ENCODE measurements at regions not wholly inside any gene's neighbourhood (a gene's known extent, or its start where the extent isn't known, plus 50 kb on each side); places are given as distances from the start of the nearest gene placed in this dataset.
"Not testable (repeated sequence)": the region's sequence is repeated elsewhere in the genome, so short reads cannot be mapped to it uniquely, and the experiment has no call there.

- H3K27ac Mint-ChIP-seq, result no peak overlapping the region
- H3K4me3 Mint-ChIP-seq, result no peak overlapping the region
- peaks cover 4% of the 10 kb centered on the region for H3K27me3 Mint-ChIP-seq (ENCODE audit: low read depth)
- DNase-seq (no peak), ATAC-seq (no peak)
- no peaks in the 10 kb centered on the region for H3K9me3 Mint-ChIP-seq (ENCODE audit: insufficient read depth)
- POLR2A ChIA-PET, result no interaction called here
- CTCF ChIA-PET, result no interaction called here
- H3K36me3 Mint-ChIP-seq (ENCODE audit: low read depth), result no peaks in the 10 kb centered on the region
- H3K4me1 Mint-ChIP-seq (ENCODE audit: low read depth), result peaks cover 14% of the 10 kb centered on the region
Measured at GRCh38 chrX:18036394-18036793, 175.3 kb upstream of the RAI2 start.

GRCh38 chrX:18034945-18035344 is 173.8 kb upstream of the RAI2 start:
- Mint-ChIP-seq H3K4me3 (no peak overlapping the region), H3K9me3 (ENCODE audit: insufficient read depth) (no peaks in the 10 kb centered on the region), H3K27ac (no peak overlapping the region), H3K4me1 (ENCODE audit: low read depth) (peaks cover 14% of the 10 kb centered on the region), H3K36me3 (ENCODE audit: low read depth) (no peaks in the 10 kb centered on the region), H3K27me3 (ENCODE audit: low read depth) (peaks cover 4% of the 10 kb centered on the region)
- no peak for ATAC-seq
- ChIA-PET POLR2A (no interaction called here), CTCF (no interaction called here)
- DNase-seq, result no peak

- CTCF ChIA-PET, result no interaction called here
- no peaks in the 10 kb centered on the region for H3K36me3 Mint-ChIP-seq (ENCODE audit: low read depth)
- no peak overlapping the region for H3K4me3 Mint-ChIP-seq
- no peaks in the 10 kb centered on the region for H3K9me3 Mint-ChIP-seq (ENCODE audit: insufficient read depth)
- H3K27me3 Mint-ChIP-seq (ENCODE audit: low read depth), result peaks cover 4% of the 10 kb centered on the region
- DNase-seq (no peak), ATAC-seq (no peak)
- peaks cover 14% of the 10 kb centered on the region for H3K4me1 Mint-ChIP-seq (ENCODE audit: low read depth)
- POLR2A ChIA-PET, result no interaction called here
- H3K27ac Mint-ChIP-seq, result no peak overlapping the region
Measured at GRCh38 chrX:18034504-18034903, 173.4 kb upstream of the RAI2 start.

GRCh38 chrX:18032486-18033221 is 171.6 kb upstream of the RAI2 start:
- CTCF ChIA-PET, result no interaction called here
- Mint-ChIP-seq H3K36me3 (ENCODE audit: low read depth) (no peaks in the 10 kb centered on the region), H3K9me3 (ENCODE audit: insufficient read depth) (no peaks in the 10 kb centered on the region), H3K27ac (no peak overlapping the region), H3K4me1 (ENCODE audit: low read depth) (peaks cover 14% of the 10 kb centered on the region), H3K27me3 (ENCODE audit: low read depth) (peaks cover 4% of the 10 kb centered on the region), H3K4me3 (no peak overlapping the region)
- POLR2A ChIA-PET, result no interaction called here
- ATAC-seq, result no peak
- no peak for DNase-seq

GRCh38 chrX:18031726-18032375 is 170.8 kb upstream of the RAI2 start:
- Mint-ChIP-seq H3K4me1 (ENCODE audit: low read depth) (peaks cover 14% of the 10 kb centered on the region), H3K27ac (no peak overlapping the region), H3K9me3 (ENCODE audit: insufficient read depth) (no peaks in the 10 kb centered on the region), H3K27me3 (ENCODE audit: low read depth) (peaks cover 4% of the 10 kb centered on the region), H3K4me3 (no peak overlapping the region), H3K36me3 (ENCODE audit: low read depth) (no peaks in the 10 kb centered on the region)
- ATAC-seq (no peak), DNase-seq (no peak)
- ChIA-PET CTCF (no interaction called here), POLR2A (no interaction called here)

GRCh38 chrX:18030656-18031055 is 169.6 kb upstream of the RAI2 start:
- DNase-seq; ATAC-seq; H3K36me3 Mint-ChIP-seq (ENCODE audit: low read depth); H3K27me3 Mint-ChIP-seq (ENCODE audit: low read depth); H3K4me3 Mint-ChIP-seq; POLR2A ChIA-PET; H3K27ac Mint-ChIP-seq; CTCF ChIA-PET; H3K9me3 Mint-ChIP-seq (ENCODE audit: insufficient read depth): not testable (repeated sequence)
- peaks cover 14% of the 10 kb centered on the region for H3K4me1 Mint-ChIP-seq (ENCODE audit: low read depth)

GRCh38 chrX:18026166-18026565 is 165.1 kb upstream of the RAI2 start:
- CTCF ChIA-PET, result no interaction called here

GRCh38 chrX:18017411-18017810 is 156.3 kb upstream of the RAI2 start:
- ATAC-seq, result no peak
- CTCF ChIA-PET, result no interaction called here
- H3K27me3 Mint-ChIP-seq (ENCODE audit: low read depth), result no peaks in the 10 kb centered on the region

More at GRCh38 chrX:18026166-18026565, 165.1 kb upstream of the RAI2 start:
- H3K4me1 Mint-ChIP-seq (ENCODE audit: low read depth), result no peaks in the 10 kb centered on the region
- peaks cover 2% of the 10 kb centered on the region for H3K27me3 Mint-ChIP-seq (ENCODE audit: low read depth)
- DNase-seq (no peak), ATAC-seq (no peak)
- no peak overlapping the region for H3K4me3 Mint-ChIP-seq
- POLR2A ChIA-PET, result no interaction called here
- no peaks in the 10 kb centered on the region for H3K36me3 Mint-ChIP-seq (ENCODE audit: low read depth)
- no peaks in the 10 kb centered on the region for H3K9me3 Mint-ChIP-seq (ENCODE audit: insufficient read depth)
- H3K27ac Mint-ChIP-seq, result no peak overlapping the region

GRCh38 chrX:18016941-18017340 is 155.8 kb upstream of the RAI2 start:
- CTCF ChIA-PET, result no interaction called here
- Mint-ChIP-seq H3K27ac (no peak overlapping the region), H3K4me3 (no peak overlapping the region), H3K4me1 (ENCODE audit: low read depth) (no peaks in the 10 kb centered on the region), H3K9me3 (ENCODE audit: insufficient read depth) (no peaks in the 10 kb centered on the region), H3K27me3 (ENCODE audit: low read depth) (no peaks in the 10 kb centered on the region), H3K36me3 (ENCODE audit: low read depth) (no peaks in the 10 kb centered on the region)
- ATAC-seq (no peak), DNase-seq (no peak)
- POLR2A ChIA-PET, result no interaction called here

More at GRCh38 chrX:18017411-18017810, 156.3 kb upstream of the RAI2 start:
- no peak for DNase-seq
- Mint-ChIP-seq H3K9me3 (ENCODE audit: insufficient read depth) (no peaks in the 10 kb centered on the region), H3K36me3 (ENCODE audit: low read depth) (no peaks in the 10 kb centered on the region), H3K27ac (no peak overlapping the region), H3K4me1 (ENCODE audit: low read depth) (no peaks in the 10 kb centered on the region), H3K4me3 (no peak overlapping the region)
- POLR2A ChIA-PET, result no interaction called here

- Mint-ChIP-seq H3K27me3 (ENCODE audit: low read depth) (peaks cover 6% of the 10 kb centered on the region), H3K4me3 (no peak overlapping the region), H3K4me1 (ENCODE audit: low read depth) (no peaks in the 10 kb centered on the region), H3K36me3 (ENCODE audit: low read depth) (no peaks in the 10 kb centered on the region), H3K9me3 (ENCODE audit: insufficient read depth) (no peaks in the 10 kb centered on the region), H3K27ac (no peak overlapping the region)
- ChIA-PET POLR2A (no interaction called here), CTCF (no interaction called here)
- no peak for DNase-seq
- ATAC-seq, result no peak
Measured at GRCh38 chrX:18010253-18010652, 149.2 kb upstream of the RAI2 start.

GRCh38 chrX:18003876-18004275 is 142.8 kb upstream of the RAI2 start:
- no peak overlapping the region for H3K27ac Mint-ChIP-seq
- H3K4me3 Mint-ChIP-seq, result no peak overlapping the region
- POLR2A ChIA-PET, result no interaction called here
- ATAC-seq, result no peak
- no peaks in the 10 kb centered on the region for H3K36me3 Mint-ChIP-seq (ENCODE audit: low read depth)
- CTCF ChIA-PET, result no interaction called here
- no peaks in the 10 kb centered on the region for H3K4me1 Mint-ChIP-seq (ENCODE audit: low read depth)
- no peaks in the 10 kb centered on the region for H3K9me3 Mint-ChIP-seq (ENCODE audit: insufficient read depth)
- no peak for DNase-seq
- peaks cover 6% of the 10 kb centered on the region for H3K27me3 Mint-ChIP-seq (ENCODE audit: low read depth)

- Mint-ChIP-seq H3K36me3 (ENCODE audit: low read depth) (no peaks in the 10 kb centered on the region), H3K27ac (no peak overlapping the region), H3K9me3 (ENCODE audit: insufficient read depth) (no peaks in the 10 kb centered on the region), H3K4me1 (ENCODE audit: low read depth) (no peaks in the 10 kb centered on the region), H3K4me3 (no peak overlapping the region), H3K27me3 (ENCODE audit: low read depth) (peaks cover 6% of the 10 kb centered on the region)
- POLR2A ChIA-PET, result no interaction called here
- ATAC-seq (no peak), DNase-seq (no peak)
- CTCF ChIA-PET, result no interaction called here
Measured at GRCh38 chrX:18002791-18003190, 141.7 kb upstream of the RAI2 start.

- POLR2A ChIA-PET, result no interaction called here
- no peaks in the 10 kb centered on the region for H3K27me3 Mint-ChIP-seq (ENCODE audit: low read depth)
- no peak for DNase-seq
- no peak overlapping the region for H3K27ac Mint-ChIP-seq
- H3K4me1 Mint-ChIP-seq (ENCODE audit: low read depth), result no peaks in the 10 kb centered on the region
- no peaks in the 10 kb centered on the region for H3K9me3 Mint-ChIP-seq (ENCODE audit: insufficient read depth)
- H3K36me3 Mint-ChIP-seq (ENCODE audit: low read depth), result no peaks in the 10 kb centered on the region
- CTCF ChIA-PET, result no interaction called here
- no peak overlapping the region for H3K4me3 Mint-ChIP-seq
- ATAC-seq, result no peak
Measured at GRCh38 chrX:17994429-17994828, 133.3 kb upstream of the RAI2 start.
